HK-2 (cell line): ENCODE measurements at regions not wholly inside any gene's neighbourhood (a gene's known extent, or its start where the extent isn't known, plus 50 kb on each side); places are given as distances from the start of the nearest gene placed in this dataset.

Source experiments
- DNase-seq: peaks from one replicate; pipeline ENCODE4 v3.0.0-alpha.2; 2018; ENCODE audit not compliant: unreplicated experiment

DNA sequence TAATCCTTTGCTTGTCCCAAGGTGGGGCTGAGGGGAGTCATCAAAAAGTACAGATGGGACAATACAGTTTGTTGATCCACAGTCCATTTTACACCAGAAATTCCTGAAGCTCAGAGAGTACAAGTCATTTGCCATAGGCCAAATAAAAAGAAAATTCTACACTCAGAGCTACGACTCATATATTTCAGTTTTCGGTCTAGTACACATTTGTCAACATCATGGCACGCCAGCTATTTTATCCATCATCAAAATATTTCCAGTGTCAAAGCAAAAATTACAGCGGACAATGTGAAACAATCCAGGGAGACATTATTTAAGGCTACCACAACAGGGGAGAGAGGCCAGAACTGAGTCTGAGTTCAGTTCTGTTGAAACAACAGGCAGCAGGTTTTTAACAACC is 587.5 kb upstream of the DSEL start:
- DNase-seq, result no peak

DNA sequence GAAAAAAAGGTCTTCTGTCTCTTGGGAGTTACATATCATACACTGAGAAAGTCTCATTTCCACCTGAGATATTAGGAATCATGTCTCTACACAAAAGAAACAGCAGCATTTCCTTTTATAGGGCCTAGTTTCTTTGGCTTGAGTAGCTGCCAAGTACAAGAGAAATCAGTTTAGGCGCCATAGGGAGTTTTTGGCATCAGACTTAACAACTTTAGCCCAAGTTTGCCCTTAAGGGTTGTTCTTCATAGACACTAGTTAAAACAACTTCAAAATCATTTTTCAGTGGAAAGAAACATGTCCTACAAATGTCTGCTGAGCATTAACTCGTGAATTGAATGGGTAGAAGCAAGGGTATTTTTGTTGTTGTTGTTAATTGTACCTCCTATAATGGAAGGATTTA is 587.0 kb upstream of the DSEL start:
- no peak for DNase-seq

DNA sequence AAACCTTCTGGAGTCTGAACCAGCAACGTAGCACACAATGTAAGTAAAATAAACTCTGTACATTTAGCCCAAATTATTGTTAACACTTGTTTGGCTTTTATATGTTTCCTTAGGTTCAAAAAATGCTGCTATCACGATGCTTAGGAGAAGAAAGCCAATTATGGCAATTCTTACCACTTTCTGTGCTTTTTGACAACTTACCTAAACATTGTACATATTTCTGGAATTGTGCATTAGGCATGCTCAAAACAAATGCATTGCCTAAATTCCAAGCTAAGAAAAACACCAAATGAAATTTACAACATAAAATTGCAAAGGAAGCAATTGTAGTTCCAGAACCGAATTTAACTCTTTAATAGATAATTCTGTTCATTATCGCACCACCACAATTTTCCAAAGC is 585.6 kb upstream of the DSEL start:
- no peak for DNase-seq

DNA sequence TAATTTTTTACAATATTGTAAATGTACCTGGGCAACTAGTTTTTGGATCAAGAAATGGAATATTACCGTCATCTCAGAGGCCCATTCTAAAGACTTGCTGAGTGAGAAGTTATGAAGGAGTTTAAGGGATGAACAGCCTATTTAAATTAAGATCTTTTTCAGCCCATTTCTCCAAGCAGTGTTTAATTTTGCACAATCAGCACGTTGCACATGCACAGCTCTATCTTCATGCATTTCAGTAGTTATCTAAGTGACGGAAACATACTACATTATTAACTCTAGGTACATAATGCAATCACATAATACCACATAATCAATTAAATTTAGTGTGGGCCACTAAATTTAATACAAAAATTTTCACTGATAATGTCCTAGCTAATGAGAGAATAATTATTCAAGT is 582.1 kb upstream of the DSEL start:
- no peak for DNase-seq

DNA sequence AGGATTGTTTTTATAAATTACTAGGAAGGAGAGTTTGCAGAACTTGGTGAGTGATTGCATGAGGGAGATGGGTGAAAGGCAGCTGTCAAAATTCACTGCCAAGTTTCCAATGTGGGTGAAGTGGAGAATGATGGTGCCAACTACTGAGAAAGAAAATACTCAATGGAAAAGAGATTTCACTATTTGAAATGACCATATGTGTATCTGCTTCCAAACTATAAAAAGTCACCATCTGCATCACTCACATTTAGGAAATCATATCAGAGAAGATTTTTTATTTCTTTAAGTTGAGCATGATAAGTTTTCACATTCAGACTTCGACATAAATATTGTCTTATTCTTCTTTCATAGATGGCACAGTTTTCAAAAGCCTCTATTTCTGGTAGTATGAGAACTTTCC is 570.0 kb upstream of the DSEL start:
- no peak for DNase-seq

DNA sequence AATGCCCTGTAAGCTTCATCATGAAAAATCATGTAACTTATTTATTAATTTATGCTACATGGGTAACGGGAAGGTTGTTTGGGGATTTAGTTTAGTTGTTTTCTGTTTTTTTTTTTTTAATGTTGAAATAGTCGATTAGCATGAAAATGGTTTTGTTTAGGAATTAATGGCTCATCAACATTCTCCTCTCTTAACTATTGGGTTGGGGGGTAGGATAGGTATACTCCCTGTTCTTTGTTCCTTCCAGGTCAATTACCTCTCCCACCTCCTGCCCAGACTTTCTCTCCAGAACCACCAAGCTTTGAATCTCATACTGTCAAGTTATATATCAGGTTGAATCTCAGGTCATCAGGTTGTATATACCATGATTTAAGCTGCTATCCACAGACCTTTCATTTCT is 568.7 kb upstream of the DSEL start:
- no peak for DNase-seq

DNA sequence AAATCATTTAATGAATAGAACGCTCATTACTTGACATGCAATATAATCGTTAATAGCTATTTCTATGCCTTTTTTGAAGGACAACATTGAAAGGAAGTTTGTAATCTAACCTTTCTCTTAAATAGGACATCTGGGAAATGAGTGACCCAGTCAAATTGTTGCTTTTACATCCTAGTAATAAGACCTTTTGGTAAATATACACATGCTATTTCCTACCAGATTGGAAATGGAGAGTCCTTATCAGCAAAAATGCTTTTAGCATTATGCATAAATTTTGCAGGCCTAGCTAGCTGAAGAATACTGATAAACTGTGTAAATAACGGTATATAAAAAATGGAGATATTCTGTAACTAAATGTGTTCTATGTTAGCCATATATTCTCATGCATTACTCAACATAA is 567.3 kb upstream of the DSEL start:
- no peak for DNase-seq

DNA sequence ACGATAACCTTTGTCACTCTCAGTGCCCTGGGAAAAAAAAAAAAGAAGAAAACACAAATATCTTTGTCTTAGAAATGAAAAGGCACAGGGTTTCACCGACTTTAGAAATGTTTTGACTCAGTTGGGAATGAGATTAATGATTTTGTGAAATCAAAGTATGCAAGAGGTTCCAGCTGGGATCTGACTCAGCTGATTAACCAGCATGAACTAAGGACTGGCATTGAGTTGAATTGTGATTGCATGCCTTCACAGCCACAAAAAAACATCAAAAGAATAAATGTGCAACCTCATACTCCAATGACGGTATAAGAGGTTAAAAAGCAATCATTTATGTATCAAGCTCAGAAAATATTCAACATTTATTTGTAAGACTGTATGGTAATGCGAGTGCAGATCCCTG is 566.6 kb upstream of the DSEL start:
- no peak for DNase-seq

DNA sequence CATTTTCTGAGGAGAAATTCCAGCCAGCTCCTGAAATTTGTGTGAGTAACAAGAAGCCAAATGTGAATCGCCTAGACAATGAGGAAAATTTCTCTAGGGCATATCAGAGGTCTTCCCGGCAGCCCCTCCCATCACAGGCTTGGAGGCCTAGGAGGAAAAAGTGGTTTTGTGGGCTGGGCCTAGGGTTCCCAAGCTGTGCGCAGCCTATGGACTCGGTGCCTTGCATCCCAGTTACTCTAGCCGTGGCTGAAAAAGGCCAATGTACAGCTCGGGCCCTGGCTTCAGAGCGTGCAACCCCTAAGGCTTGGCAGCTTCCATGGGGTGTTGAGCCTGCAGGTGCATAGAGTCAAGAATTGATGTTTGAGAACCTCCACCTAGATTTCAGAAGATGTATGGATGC is 556.2 kb upstream of the DSEL start:
- DNase-seq, result no peak

DNA sequence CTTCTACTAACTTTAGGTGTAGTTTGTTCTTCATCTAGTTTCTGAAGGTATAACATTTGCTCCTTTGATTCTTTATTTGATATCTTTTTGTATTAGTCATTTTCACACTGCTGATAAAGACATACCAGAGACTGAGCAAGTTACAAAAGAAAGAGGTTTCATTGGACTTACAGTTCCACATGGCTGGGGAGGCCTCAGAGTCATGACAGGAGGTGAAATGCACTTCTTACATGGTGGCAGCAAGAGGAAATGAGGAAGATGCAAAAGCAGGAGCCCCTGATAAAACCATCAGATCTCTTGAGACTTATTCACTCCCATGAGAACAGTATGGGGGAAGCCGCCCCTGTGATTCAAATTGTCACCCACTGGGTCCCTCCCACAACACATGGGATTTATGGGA is 544.4 kb upstream of the DSEL start:
- no peak for DNase-seq

DNA sequence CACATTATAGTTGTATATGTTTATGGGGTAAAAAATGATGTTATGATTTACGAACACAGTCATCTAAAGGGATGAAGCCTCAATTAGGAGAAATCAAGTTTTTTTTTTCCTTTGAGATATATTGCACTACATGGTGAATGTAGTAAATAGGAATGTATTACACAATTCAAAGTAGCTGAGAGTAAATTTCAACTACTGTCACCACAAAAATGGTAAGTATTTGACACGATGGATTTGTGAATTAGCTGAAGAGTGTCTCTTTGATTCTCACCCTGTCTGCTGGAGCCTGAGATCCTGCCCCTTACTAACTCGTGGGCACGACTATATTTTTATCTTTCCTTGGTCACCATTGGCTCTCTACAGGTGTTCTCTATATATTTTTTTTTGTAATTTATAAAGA is 540.4 kb upstream of the DSEL start:
- DNase-seq, result no peak

DNA sequence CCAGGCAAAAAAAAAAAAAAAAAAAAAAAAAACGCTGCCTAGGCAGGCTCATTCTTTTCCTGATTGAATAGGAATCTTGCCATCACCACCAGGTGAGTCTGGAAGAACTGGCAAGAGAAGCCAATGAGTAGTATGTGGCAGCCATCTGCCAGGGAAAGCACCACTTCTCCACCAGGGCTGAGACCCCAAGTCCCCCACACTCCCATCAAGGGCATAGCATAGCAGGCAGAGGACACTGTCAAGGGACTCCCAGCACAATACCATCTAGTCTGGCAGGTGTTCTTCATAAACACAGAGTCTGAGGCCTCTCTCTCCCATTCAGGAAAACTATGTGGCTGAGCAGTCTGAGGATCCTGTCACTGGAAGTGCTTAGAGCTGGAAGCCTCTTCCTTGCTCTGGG is 538.1 kb upstream of the DSEL start:
- no peak for DNase-seq

DNA sequence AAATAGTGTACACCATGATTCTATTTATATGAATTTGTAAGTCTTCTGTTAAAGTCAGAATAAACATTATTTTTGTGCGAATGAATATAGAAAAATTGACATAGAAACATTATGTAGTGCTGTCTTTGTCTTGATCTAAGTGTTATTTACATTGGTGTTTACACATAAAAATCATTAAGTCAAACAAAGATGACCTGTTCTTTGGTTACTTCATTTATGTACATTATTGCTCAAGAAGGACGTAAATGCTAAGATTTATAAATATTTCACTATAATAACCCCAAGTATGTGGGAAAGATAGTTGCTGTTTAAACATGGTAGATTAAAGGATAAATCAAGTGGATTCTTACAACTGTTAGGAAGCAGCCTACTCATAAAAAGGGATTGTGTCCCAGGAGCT is 536.8 kb upstream of the DSEL start:
- no peak for DNase-seq

DNA sequence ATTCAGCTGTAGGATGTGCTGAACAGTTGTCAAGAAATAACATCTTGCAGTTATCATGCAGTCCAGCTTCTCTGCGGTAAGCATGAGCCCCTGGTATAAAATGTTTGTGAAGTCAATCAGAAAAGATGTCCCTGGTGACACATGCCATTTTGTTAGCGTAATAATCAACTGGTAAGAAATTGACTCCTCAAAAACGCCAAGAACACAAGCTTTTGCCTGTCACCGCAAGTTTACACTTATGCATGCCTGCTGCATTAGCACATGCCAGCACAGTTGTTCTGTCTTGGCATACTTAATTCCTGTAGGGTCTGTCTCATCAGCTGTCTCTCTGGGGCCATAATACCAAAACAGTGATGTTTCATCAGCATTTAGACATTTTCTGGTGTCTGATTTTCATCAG is 524.8 kb upstream of the DSEL start:
- no peak for DNase-seq

DNA sequence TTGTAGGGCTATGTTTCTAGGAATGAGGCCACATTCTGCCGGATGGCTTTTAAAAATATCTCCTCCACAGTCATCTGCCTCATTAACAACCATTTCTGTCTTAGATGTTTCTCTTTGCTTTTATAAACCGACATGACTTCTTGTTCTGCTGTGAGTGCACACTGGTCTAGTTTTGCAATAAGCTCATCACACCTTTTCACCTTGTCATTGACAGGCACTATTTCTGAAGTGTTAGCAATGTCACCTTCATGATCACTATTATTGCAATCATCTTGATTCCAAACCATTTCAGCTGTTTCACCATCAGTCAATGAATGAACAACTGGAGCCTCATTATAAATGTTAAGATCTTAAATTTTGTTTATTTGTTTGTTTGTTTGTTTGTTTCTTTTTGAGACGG is 523.7 kb upstream of the DSEL start:
- no peak for DNase-seq

DNA sequence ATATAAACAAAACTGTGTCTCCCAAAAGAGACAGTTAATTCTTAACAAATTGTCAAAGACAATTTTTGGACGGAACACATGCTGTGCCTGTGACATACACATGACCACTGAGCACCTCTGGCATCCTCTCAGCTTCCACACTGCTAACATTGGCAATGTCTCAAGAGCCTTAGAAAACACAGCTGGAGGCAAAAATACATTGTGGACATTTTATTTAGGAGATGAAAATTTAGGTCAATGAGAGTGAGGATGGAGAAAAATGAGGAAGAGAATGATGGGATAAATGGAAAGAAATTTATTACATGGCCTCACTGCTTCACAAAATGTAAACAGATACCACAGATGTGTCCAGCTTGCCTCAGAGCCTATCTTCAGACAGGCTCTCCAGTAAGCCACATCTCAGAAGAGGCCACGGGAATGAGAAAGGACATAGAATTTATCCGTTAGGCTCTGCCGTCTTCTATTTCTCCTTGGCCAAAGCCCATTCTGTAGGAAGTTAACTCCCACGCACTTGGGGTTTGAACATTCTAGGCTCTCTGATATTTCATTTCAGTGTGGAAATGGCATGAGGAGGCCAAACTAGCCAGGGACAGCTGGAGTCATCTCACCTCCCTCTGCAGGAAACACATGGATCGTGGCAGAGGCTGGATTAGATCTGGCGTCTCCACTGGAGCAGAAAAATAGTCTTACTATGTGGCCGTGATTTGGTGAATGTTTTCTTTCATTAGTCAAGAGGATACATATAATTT is 519.4 kb upstream of the DSEL start:
- DNase-seq, result no peak

DNA sequence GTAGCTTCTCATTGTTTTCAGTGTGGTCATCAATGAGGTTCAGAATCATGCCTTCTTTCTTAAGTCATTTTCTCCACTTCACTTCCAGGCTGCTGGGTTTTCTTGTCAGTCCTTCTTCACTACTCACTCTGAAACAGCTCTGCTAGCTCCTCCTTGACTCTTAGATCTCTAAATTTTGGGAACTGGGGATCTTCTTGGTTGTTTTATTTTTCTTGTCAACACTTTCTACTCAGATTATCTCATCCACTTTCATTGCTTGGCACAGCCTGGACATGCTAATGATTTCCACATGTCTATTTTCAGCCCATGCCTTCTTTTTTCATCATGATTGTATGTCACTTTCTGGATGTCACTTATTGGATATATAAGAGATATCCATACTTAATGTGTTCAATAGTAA is 517.8 kb upstream of the DSEL start:
- DNase-seq, result no peak

DNA sequence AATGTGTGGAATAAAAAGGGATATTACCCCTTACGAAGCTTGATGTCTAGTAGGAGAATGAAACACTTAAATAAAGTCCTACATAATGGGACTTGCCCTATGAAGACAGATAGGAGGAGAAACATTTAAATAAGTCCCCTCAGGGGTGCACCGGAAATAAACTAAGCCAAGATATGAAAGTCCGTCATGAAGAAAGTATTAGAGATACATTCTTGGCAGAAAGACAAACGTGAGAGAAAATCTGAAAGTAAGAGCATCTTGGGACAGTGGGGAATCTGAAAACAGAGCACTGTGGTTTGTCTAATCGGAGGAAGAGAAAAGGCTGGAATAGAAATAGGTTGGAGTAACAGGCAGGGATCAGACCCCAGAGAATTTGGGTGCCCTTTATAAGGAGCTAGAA is 516.9 kb upstream of the DSEL start:
- DNase-seq, result no peak

DNA sequence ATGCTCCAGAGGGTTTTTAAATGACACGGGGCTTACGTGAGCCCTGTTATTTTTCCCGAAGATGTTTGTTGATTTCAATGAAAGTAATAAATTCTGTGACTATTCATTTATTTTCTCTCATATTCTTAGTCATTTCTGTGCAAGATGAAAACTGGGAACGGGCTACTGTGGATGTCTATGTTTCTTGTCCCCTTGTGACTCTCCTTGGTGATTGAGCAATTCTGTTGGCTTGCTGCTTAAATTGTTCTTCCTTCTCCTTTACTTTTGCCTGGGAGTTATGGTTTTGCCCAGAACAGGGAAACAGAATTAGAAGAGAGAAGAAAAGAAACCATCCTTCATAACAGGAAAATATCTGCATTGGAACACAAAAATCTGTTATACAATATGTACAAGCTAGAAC is 508.2 kb upstream of the DSEL start:
- DNase-seq, result no peak

DNA sequence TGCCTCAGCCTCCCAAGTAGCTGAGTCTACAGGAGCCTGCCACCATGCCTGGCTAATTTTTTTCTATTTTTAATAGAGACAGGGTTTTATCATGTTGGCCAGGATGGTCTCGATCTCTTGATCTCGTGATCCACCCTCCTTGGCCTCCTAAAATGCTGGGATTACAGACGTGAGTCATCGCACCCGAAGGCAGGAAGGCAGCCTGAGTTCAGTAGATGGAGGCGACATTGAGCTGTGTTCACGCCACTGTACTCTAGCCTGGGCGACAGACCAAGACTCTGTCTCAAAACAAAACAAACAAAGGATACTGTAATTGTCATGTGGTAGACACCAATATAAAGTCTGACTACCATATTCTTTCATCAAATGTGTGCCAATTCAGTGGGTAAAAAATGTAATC is 500.9 kb upstream of the DSEL start:
- DNase-seq, result no peak

DNA sequence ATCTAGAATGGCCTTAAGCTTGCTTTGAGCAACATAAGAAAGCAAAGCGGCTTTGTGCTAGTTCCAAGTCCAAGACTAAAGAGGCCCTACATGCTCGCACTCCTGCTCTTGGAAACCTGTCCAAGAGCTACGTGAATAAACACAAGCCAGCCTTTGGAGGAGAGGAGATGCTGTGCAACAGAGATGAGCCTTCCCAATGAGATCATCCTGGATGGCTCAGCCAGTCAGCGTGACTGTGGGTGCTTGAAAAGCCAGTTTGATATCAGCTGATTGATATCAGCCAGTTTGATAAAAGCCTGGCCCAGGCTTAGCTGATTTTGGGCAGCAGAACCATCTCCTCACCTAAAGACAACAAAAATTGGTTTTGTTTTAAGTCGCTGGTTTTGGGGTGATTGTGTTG is 481.0 kb upstream of the DSEL start:
- DNase-seq, result no peak

DNA sequence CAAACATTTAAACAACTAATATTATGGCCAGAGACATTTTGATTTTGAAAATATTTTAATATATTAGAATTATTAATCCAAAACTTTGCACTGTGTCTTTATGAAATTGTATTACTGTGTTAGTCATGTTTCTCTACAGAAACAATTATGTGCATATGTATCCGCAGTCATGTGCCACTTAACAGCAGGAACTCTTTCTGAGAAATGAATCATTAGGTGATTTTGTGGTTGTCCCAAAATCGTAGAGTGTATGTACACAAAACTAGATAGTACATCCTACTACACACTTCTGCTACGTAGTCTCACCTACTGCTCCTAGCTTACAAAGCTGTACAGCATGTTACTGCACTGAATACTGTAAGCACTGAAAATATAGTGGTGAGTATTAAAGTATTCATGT is 479.2 kb upstream of the DSEL start:
- DNase-seq, result no peak

DNA sequence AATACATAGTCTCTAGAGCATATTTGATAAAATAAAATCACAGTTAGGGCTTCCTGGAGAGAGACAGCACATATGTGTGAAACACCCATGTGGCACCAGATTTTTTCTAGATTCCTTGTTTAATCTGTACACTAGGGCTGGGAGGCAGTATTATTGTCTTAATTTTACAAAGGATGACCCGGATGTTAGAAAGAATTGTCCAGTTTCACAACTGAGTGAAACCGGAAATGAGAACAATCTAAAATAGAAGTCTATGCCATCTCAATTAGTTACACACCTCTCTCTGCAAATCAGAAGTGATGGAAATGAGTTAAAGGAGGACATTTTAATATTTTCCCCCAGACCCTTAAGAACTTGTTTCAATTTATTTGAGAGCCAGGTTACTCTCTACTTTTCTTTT is 463.7 kb upstream of the DSEL start:
- no peak for DNase-seq

DNA sequence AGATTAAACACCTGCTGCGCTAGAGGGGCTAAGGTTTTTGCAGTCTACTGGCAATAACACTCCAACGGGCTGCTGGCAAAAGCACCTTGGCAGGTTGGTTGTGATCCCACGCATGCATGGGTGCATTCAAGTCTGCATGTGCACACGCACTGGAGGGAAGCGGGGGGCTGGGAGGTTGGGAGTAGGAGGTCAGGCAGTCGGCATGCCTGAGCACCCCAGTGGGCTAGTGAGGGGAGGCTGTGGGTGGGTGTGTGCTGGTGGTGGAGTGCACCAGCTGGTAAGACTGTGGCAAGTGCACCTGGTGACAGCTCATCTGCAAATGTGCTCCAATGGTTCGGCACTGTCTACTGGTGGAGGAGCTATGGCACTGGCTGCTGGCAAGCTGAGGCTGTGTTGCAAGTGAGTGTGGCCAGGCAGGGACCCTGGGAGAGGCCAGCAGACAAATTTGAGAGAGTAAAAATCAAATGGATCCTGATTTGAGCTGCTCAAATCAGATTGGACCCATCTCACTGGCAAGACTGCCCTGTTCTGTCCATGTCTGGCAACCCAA is 460.6 kb upstream of the DSEL start:
- no peak for DNase-seq
